Loucy (cell line): ENCODE measurements at regions not wholly inside any gene's neighbourhood (a gene's known extent, or its start where the extent isn't known, plus 50 kb on each side); places are given as distances from the start of the nearest gene placed in this dataset.

ENCODE experiments used
- EZH2phosphoT487 ChIP-seq: fragments of 200-600 bp; IDR thresholded peaks from 2 replicates; pipeline ENCODE4 v1.6.1; 2018; ENCODE audit warnings: antibody characterized with exemption, mild to moderate bottlenecking, moderate library complexity, borderline replicate concordance
- TF ChIP-seq, protein P1 (sequence below): fragments of 200-600 bp; sonication (generic); conservative IDR thresholded peaks from 2 replicates; pipeline ENCODE4 v1.5.1; 2014; ENCODE audit warnings: mild to moderate bottlenecking, antibody characterized with exemption, low read length

DNA sequence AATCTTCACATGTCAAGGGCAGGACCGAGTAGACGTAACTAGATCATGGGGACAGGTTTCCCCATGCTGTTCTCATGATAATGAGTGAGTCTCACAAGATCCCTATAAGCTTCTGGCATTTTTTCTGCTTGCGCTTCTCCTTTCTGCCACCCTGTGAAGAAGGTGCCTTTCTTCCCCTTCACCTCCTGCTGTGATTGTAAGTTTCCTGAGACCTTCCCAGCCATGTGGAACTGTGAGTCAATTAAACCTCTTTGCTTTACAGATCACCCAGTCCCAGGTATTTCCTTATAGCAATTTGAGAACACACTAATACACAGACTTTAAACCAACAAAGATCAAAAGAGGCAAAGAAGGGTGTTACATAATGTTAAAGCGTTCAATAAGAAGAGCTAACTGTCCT is 156.6 kb upstream of the UBE2E2 start:
- TF ChIP-seq, protein P1, sequence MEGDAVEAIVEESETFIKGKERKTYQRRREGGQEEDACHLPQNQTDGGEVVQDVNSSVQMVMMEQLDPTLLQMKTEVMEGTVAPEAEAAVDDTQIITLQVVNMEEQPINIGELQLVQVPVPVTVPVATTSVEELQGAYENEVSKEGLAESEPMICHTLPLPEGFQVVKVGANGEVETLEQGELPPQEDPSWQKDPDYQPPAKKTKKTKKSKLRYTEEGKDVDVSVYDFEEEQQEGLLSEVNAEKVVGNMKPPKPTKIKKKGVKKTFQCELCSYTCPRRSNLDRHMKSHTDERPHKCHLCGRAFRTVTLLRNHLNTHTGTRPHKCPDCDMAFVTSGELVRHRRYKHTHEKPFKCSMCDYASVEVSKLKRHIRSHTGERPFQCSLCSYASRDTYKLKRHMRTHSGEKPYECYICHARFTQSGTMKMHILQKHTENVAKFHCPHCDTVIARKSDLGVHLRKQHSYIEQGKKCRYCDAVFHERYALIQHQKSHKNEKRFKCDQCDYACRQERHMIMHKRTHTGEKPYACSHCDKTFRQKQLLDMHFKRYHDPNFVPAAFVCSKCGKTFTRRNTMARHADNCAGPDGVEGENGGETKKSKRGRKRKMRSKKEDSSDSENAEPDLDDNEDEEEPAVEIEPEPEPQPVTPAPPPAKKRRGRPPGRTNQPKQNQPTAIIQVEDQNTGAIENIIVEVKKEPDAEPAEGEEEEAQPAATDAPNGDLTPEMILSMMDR: no peak
- TF ChIP-seq EZH2phosphoT487: no peak
